Fibroblast of skin of scalp (primary cell): ENCODE measurements at regions not wholly inside any gene's neighbourhood (a gene's known extent, or its start where the extent isn't known, plus 50 kb on each side); places are given as distances from the start of the nearest gene placed in this dataset.

Experiments used
- DNase-seq: peaks from one replicate; pipeline ENCODE4 v3.0.0-alpha.2; 2013

- DNase-seq = no peak
Observed at GRCh38 chr11:15704064-15704463, 589.3 kb downstream of the INSC start.

GRCh38 chr11:15704556-15704955, 589.8 kb downstream of the INSC start:
- no peak for DNase-seq

- DNase-seq = no peak
Observed at GRCh38 chr11:15705891-15706290, 591.2 kb downstream of the INSC start.

GRCh38 chr11:15707194-15707593, 592.5 kb downstream of the INSC start:
- DNase-seq = no peak

GRCh38 chr11:15707971-15708370, 593.2 kb downstream of the INSC start:
- peak; percentile 4 for DNase-seq

- no peak for DNase-seq
Observed at GRCh38 chr11:15710580-15711275, 596.0 kb downstream of the INSC start.

- DNase-seq = no peak
Observed at GRCh38 chr11:15711311-15711710, 596.6 kb downstream of the INSC start.

- DNase-seq = no peak
Observed at GRCh38 chr11:15714641-15715399, 600.1 kb downstream of the INSC start.

GRCh38 chr11:15716550-15716949, 601.8 kb downstream of the INSC start:
- no peak for DNase-seq

- DNase-seq = no peak
Observed at GRCh38 chr11:15720460-15720859, 605.7 kb downstream of the INSC start.

- no peak for DNase-seq
Observed at GRCh38 chr11:15723966-15724365, 609.2 kb downstream of the INSC start.

GRCh38 chr11:15724601-15725000, 609.9 kb downstream of the INSC start:
- DNase-seq = no peak

GRCh38 chr11:15725246-15725645, 610.5 kb downstream of the INSC start:
- no peak for DNase-seq

- no peak for DNase-seq
Observed at GRCh38 chr11:15726221-15726746, 611.6 kb downstream of the INSC start.

- DNase-seq = no peak
Observed at GRCh38 chr11:15726893-15727519, 612.3 kb downstream of the INSC start.

GRCh38 chr11:15727520-15727914, 612.8 kb downstream of the INSC start:
- DNase-seq = no peak

- no peak for DNase-seq
Observed at GRCh38 chr11:15728207-15728606, 613.5 kb downstream of the INSC start.

- no peak for DNase-seq
Observed at GRCh38 chr11:15730263-15730994, 615.7 kb downstream of the INSC start.

- no peak for DNase-seq
Observed at GRCh38 chr11:15730995-15731385, 616.3 kb downstream of the INSC start.

- DNase-seq = peak; percentile 1
Observed at GRCh38 chr11:15735706-15736105, 620.6 kb downstream of the SOX6 start.

GRCh38 chr11:15737320-15737719, 619.0 kb downstream of the SOX6 start:
- DNase-seq = no peak

GRCh38 chr11:15738931-15739330, 617.4 kb downstream of the SOX6 start:
- DNase-seq = no peak
